Smooth muscle cell (in vitro differentiated cells): ENCODE measurements at regions not wholly inside any gene's neighbourhood (a gene's known extent, or its start where the extent isn't known, plus 50 kb on each side); places are given as distances from the start of the nearest gene placed in this dataset.
A peak's percentile ranks its signal among the peaks of the same experiment; 100 is the strongest.

ENCODE experiments used
- DNase-seq: peaks from one replicate; lab custom pipeline; 2025; ENCODE audit not compliant: unreplicated experiment; lab: John Stamatoyannopoulos, UW
- H2AFZ ChIP-seq: fragments of 200-600 bp; sonication (generic); 2 replicates; pipeline ENCODE4 v1.6.0; 2016; ENCODE audit warnings: antibody characterized with exemption, low read depth, mild to moderate bottlenecking
- H3F3A ChIP-seq: fragments of 200-600 bp; sonication (generic); 2 replicates; pipeline ENCODE4 v1.6.0; 2017; ENCODE audit warnings: antibody characterized with exemption, low read depth
- H3K27ac ChIP-seq: fragments of 200-600 bp; sonication (generic); 2 replicates; pipeline ENCODE4 v1.5.1; 2016; ENCODE audit warnings: low read depth, mild to moderate bottlenecking
- H3K27me3 ChIP-seq: fragments of 200-600 bp; sonication (generic); 2 replicates; pipeline ENCODE4 v1.6.1; 2016; ENCODE audit warnings: low read depth, mild to moderate bottlenecking
- H3K36me3 ChIP-seq: fragments of 200-600 bp; sonication (generic); 2 replicates; pipeline ENCODE4 v1.5.1; 2016; ENCODE audit warnings: low read depth
- H3K4me1 ChIP-seq: fragments of 200-600 bp; sonication (generic); 2 replicates; pipeline ENCODE4 v1.5.1; 2016; ENCODE audit warnings: low read depth
- H3K4me2 ChIP-seq: fragments of 200-600 bp; sonication (generic); 2 replicates; pipeline ENCODE4 v1.6.0; 2016; ENCODE audit warnings: mild to moderate bottlenecking
- H3K4me3 ChIP-seq: fragments of 200-600 bp; sonication (generic); 2 replicates; pipeline ENCODE4 v1.5.1; 2016; ENCODE audit warnings: mild to moderate bottlenecking
- H3K79me2 ChIP-seq: fragments of 200-600 bp; sonication (generic); 2 replicates; pipeline ENCODE4 v1.6.0; 2016; ENCODE audit warnings: low read depth, mild to moderate bottlenecking
- H3K9ac ChIP-seq: fragments of 200-600 bp; sonication (generic); 2 replicates; pipeline ENCODE4 v1.6.0; 2016; ENCODE audit warnings: low read depth
- H3K9me3 ChIP-seq: fragments of 200-600 bp; sonication (generic); replicated peaks from 2 replicates; pipeline ENCODE4 v1.5.1; 2016; ENCODE audit warnings: low read depth
- H4K20me1 ChIP-seq: fragments of 200-600 bp; sonication (generic); 2 replicates; pipeline ENCODE4 v1.6.0; 2016; ENCODE audit warnings: low read depth
- CTCF ChIP-seq: fragments of 200-600 bp; sonication (generic); IDR thresholded peaks from 2 replicates; pipeline ENCODE4 v1.5.1; 2017; ENCODE audit warnings: borderline replicate concordance, mild to moderate bottlenecking, antibody characterized with exemption; ENCODE audit not compliant: insufficient read depth, poor library complexity, severe bottlenecking
- WGBS: methylation state at CpG from one replicate; pipeline ENCODE4 v1.1.7; 2016; ENCODE audit warnings: low lambda C conversion rate; 5-methylcytosine and 5-hydroxymethylcytosine counted together

DNA sequence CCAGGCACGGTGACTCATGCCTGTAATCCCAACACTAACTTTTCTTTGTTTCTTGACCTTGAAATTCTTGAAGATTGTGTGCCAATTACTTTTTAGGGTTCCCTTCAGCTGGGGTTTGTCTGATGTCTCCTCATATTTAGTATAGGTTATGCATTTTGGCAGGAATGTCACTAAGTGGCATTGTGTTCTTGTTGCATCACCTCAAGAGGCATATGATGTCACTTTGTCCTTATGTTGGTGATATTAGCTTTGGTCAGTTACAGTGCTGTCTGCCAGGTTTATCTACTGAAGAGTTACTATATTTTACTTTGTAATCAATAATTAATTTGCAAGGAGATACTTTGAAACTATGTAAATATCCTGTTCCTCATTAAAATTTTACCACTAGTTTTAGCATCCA lies 61.0 kb upstream of the BTG1 start:
- Histone ChIP-seq H3K4me2 (no peak overlapping the region), H3K9ac (no peak overlapping the region), H3K27me3 (no peaks in the 10 kb centered on the region), H3K4me1 (peaks cover 5% of the 10 kb centered on the region), H3F3A (no peaks in the 10 kb centered on the region), H3K27ac (peak overlapping the region; percentile 83), H3K4me3 (no peak overlapping the region), H3K79me2 (no peaks in the 10 kb centered on the region), H2AFZ (no peak overlapping the region), H4K20me1 (no peaks in the 10 kb centered on the region), H3K9me3 (no peaks in the 10 kb centered on the region), H3K36me3 (no peaks in the 10 kb centered on the region)
- 88% methylated on average over 1 of the region's 1 CpG for WGBS
- no peak for DNase-seq
- no peak for TF ChIP-seq CTCF

DNA sequence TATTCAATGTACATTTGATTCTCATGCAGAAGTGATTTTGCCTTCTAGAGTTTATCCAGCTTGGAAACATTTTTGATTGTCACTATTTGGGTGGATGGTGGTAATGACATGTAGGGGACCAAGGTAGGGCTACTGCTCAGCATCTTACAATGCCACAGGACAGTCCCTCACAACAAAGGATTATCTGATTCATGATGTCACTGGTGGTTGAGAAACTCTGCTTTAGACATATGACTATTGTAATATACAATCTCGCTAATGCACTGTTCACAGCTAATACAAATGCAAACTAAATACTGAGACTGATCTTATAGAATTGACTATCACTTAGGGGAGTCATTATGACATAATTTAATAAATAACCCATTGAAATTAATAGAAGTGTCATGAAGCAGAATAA lies 60.4 kb upstream of the BTG1 start:
- H3F3A ChIP-seq: no peaks in the 10 kb centered on the region
- H4K20me1 ChIP-seq: no peaks in the 10 kb centered on the region
- no peak overlapping the region for H2AFZ ChIP-seq
- no peak overlapping the region for H3K4me2 ChIP-seq
- TF ChIP-seq CTCF: no peak
- DNase-seq: no peak
- H3K36me3 ChIP-seq: no peaks in the 10 kb centered on the region
- H3K4me1 ChIP-seq: peaks cover 5% of the 10 kb centered on the region
- H3K27ac ChIP-seq: peak overlapping the region; percentile 83
- WGBS: 95% methylated on average over 1 of the region's 1 CpG
- no peak overlapping the region for H3K9ac ChIP-seq
- H3K4me3 ChIP-seq: no peak overlapping the region
- no peaks in the 10 kb centered on the region for H3K9me3 ChIP-seq
- no peaks in the 10 kb centered on the region for H3K27me3 ChIP-seq
- no peaks in the 10 kb centered on the region for H3K79me2 ChIP-seq

DNA sequence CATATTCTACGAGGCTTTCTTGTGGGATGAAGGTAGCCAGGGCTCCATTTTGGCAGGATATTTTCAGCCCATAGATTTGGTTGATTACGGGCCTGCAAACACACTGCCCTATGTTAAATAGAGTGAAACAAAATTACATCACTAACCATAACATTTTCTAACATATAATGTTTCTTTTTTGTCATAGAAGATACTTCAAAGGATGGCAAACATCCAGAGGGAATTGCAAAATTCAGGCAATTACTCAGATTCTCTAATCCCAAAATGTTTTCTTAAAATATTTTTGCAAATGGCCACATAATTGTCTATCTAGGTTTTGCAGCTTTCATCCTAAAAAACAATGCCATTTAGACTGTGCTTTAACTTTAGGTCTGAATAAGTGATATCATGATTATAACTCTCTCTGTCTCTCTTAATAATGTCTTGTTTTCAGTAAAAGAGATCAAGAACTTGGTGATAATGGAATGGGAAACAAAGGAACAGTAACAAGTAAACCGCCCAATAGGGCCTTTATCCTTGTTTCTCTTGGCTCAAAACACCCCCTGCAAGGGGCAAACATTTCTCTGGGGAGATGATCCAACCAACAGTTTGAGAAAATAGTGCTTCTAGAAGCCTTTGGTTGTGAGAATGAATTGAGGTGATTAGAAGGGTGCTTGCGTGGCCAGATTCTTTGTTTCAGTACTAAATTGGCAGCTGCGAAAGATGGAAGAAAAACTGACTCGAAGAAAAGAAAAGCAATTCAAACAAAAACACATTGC lies 54.4 kb upstream of the BTG1 start:
- no peaks in the 10 kb centered on the region for H3F3A ChIP-seq
- WGBS: 93% methylated on average over 6 of the region's 6 CpGs
- H2AFZ ChIP-seq: no peak overlapping the region
- no peaks in the 10 kb centered on the region for H3K27me3 ChIP-seq
- no peak for TF ChIP-seq CTCF
- no peaks in the 10 kb centered on the region for H3K36me3 ChIP-seq
- no peak overlapping the region for H3K4me3 ChIP-seq
- H3K27ac ChIP-seq: no peak overlapping the region
- no peak for DNase-seq
- H3K4me1 ChIP-seq: peaks cover 6% of the 10 kb centered on the region
- H4K20me1 ChIP-seq: no peaks in the 10 kb centered on the region
- H3K9ac ChIP-seq: no peak overlapping the region
- no peak overlapping the region for H3K4me2 ChIP-seq
- H3K79me2 ChIP-seq: no peaks in the 10 kb centered on the region
- H3K9me3 ChIP-seq: no peaks in the 10 kb centered on the region

DNA sequence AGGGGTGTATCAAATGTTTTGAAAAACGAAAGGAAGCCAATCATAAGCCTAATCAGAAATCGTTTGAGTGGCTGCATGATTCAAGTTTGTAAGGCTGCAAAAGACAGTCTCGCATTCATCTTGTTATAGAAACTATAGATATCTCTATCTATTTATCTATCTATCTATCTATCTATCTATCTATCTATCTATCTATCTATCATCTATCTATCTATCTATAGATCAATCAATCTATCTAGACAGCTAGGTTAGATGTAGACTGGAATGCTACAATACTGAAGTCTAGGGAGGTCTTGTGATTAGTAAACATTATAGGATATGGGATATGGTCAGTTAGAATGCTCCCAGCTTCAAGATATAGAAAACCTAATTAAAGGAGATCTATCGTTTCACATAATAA lies 52.2 kb upstream of the BTG1 start:
- Histone ChIP-seq H3K4me3 (no peak overlapping the region), H3K27ac (no peak overlapping the region), H4K20me1 (no peaks in the 10 kb centered on the region), H3F3A (no peaks in the 10 kb centered on the region), H3K4me1 (peaks cover 12% of the 10 kb centered on the region), H3K9me3 (no peaks in the 10 kb centered on the region), H3K9ac (no peak overlapping the region), H3K36me3 (no peaks in the 10 kb centered on the region), H2AFZ (no peak overlapping the region), H3K27me3 (no peaks in the 10 kb centered on the region), H3K4me2 (no peak overlapping the region), H3K79me2 (no peaks in the 10 kb centered on the region)
- no peak for DNase-seq
- no peak for TF ChIP-seq CTCF
- 90% methylated on average over 4 of the region's 4 CpGs for whole genome bisulfite sequencing
